ENCODE measurements at regions not wholly inside any gene's neighbourhood (a gene's known extent, or its start where the extent isn't known, plus 50 kb on each side); places are given as distances from the start of the nearest gene placed in this dataset.

GRCh38 chr9:99516657-99517049 lies 294.6 kb downstream of the SEC61B start:
- TF ChIP-seq CTCF (IDR thresholded peaks at IDR 0.05) (no peak), POLR2AphosphoS5 (IDR thresholded peaks at IDR 0.05; ENCODE audit: insufficient read depth in 1 of 2, low read depth in 1 of 2) (no peak)

Data from vagina (tissue), 2 donors.